SW480 (cell line): ENCODE measurements at regions not wholly inside any gene's neighbourhood (a gene's known extent, or its start where the extent isn't known, plus 50 kb on each side); places are given as distances from the start of the nearest gene placed in this dataset.
A peak's percentile ranks its signal among the peaks of the same experiment; 100 is the strongest.
"Not testable (repeated sequence)": the region's sequence is repeated elsewhere in the genome, so short reads cannot be mapped to it uniquely, and the experiment has no call there.

ENCODE experiments used
- DNase-seq: peaks from one replicate; pipeline ENCODE4 v3.0.0-alpha.2; 2016; ENCODE audit warnings: low spot score

GRCh38 chr7:106562711-106563366, 98.1 kb downstream of the CCDC71L start:
- DNase-seq = no peak

- no peak for DNase-seq
Observed at GRCh38 chr7:106561666-106562411, 99.1 kb downstream of the CCDC71L start.

- DNase-seq = no peak
Observed at GRCh38 chr7:106561151-106561550, 99.8 kb downstream of the CCDC71L start.

GRCh38 chr7:106560482-106560881, 100.5 kb downstream of the CCDC71L start:
- DNase-seq = no peak

- DNase-seq = not testable (repeated sequence)
Observed at GRCh38 chr7:106556244-106556643, 104.7 kb downstream of the CCDC71L start.

GRCh38 chr7:106554623-106555022, 106.3 kb downstream of the CCDC71L start:
- DNase-seq = not testable (repeated sequence)

GRCh38 chr7:106553446-106553836, 107.5 kb downstream of the CCDC71L start:
- DNase-seq = no peak

- no peak for DNase-seq
Observed at GRCh38 chr7:106552645-106553445, 108.1 kb downstream of the CCDC71L start.

- DNase-seq = no peak
Observed at GRCh38 chr7:106551936-106552335, 109.0 kb downstream of the CCDC71L start.

- no peak for DNase-seq
Observed at GRCh38 chr7:106548491-106548890, 112.5 kb downstream of the CCDC71L start.

GRCh38 chr7:106545275-106545674, 115.7 kb downstream of the CCDC71L start:
- no peak for DNase-seq

GRCh38 chr7:106543221-106543757, 117.7 kb downstream of the CCDC71L start:
- DNase-seq = no peak

GRCh38 chr7:106542550-106543220, 118.3 kb downstream of the CCDC71L start:
- DNase-seq = peak; percentile 84

- DNase-seq = no peak
Observed at GRCh38 chr7:106538638-106539037, 122.3 kb downstream of the CCDC71L start.

GRCh38 chr7:106537119-106537518, 123.8 kb downstream of the CCDC71L start:
- no peak for DNase-seq

- DNase-seq = no peak
Observed at GRCh38 chr7:106536079-106536478, 124.9 kb downstream of the CCDC71L start.

GRCh38 chr7:106535234-106535932, 125.6 kb downstream of the CCDC71L start:
- DNase-seq = no peak

GRCh38 chr7:106534271-106534846, 126.6 kb downstream of the CCDC71L start:
- DNase-seq = no peak

- not testable (repeated sequence) for DNase-seq
Observed at GRCh38 chr7:106530183-106530582, 130.8 kb downstream of the CCDC71L start.

- DNase-seq = not testable (repeated sequence)
Observed at GRCh38 chr7:106526617-106527016, 134.3 kb downstream of the CCDC71L start.

- no peak for DNase-seq
Observed at GRCh38 chr7:106524690-106525059, 136.3 kb downstream of the CCDC71L start.
